D341Med (cell line): ENCODE measurements at regions not wholly inside any gene's neighbourhood (a gene's known extent, or its start where the extent isn't known, plus 50 kb on each side); places are given as distances from the start of the nearest gene placed in this dataset.
"Not testable (repeated sequence)": the region's sequence is repeated elsewhere in the genome, so short reads cannot be mapped to it uniquely, and the experiment has no call there.

Experiments used
- DNase-seq: peaks from one replicate; pipeline ENCODE4 v3.0.0; 2012; ENCODE audit warnings: low spot score

GRCh38 chr12:5310151-5310550 lies 121.8 kb upstream of the NTF3 start:
- DNase-seq, result no peak

- no peak for DNase-seq
These were observed 114.4 kb upstream of the NTF3 start for GRCh38 chr12:5317556-5317955.

DNA sequence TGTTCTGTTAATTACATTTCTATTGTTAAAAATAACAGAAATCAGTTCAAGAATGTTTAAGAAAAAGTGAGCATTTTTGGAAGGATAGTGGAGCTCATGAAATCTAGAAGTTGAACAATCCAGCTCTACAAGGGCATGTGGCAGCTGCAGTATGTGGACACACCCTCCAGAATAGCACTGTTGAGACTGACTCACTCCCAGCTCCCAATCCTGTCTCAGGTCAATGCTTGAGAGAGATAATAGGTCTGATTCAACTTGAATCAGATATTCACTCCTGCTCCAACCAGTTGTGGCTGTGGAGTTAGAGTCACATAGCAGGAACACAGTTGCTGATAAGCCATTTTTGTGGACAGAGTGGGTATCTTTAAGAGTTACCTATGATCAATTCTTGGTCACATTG lies 113.0 kb upstream of the NTF3 start:
- DNase-seq, result no peak

DNA sequence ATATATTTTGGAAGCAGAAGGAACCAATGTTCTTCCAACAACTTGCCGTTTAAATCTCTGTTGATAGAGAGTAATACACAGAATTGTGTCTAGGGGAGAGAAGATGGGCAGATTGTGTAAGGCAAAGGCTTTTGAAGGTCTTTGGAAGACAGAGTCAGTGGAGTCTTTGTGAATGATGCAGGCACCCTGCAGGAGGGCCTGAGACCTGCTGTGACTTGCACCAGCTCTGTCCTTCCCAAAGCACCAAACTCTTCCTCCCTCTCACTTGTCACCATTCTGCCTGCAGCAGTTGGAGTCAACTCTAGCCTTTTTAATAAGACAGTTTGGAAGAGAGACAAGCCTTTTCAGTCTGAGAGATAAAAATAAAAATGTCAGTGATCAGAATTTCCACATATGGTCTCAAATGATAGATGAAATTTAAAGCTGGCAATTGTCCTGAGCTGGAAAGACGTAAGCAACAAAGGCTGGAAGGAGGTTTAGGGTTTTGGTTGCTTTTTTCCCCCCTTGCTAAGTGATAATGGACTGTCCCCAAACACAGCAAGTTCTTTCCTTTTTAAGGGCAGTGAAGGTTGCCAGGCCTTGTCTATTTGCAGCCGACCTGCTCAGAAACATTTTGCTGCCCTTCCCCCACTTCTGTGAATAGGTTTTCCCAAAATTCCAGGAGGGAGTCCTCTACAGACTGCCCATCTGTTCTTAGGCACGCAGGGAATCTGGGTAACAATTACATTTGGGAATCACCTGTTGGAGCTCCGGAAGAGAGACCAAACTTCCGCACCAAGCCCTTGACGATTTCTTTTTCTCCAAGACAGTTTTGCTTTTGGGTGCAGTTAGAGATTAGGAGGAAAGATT lies 103.0 kb upstream of the NTF3 start:
- DNase-seq, result no peak

DNA sequence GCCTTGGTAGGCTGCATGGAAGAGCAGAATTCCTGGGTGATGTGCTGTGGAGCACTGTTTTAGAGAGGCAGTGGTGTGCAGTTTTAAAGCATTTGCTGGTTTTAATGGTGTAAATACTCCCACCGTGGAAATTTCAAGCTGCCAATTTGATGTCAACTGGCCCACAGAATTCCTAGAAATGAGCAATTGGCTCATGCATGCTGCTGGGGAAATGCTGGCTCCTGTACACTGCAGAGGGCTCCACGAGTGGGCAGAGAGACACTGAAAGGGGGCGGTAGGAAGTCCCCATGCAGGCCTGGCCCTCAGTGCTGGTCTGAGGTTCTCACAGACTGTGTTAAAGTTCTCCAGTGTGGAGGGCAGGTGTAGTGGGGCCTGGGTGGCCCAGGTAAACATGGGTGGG lies 99.4 kb upstream of the NTF3 start:
- no peak for DNase-seq

GRCh38 chr12:5333096-5333495 lies 98.8 kb upstream of the NTF3 start:
- DNase-seq, result no peak

DNA sequence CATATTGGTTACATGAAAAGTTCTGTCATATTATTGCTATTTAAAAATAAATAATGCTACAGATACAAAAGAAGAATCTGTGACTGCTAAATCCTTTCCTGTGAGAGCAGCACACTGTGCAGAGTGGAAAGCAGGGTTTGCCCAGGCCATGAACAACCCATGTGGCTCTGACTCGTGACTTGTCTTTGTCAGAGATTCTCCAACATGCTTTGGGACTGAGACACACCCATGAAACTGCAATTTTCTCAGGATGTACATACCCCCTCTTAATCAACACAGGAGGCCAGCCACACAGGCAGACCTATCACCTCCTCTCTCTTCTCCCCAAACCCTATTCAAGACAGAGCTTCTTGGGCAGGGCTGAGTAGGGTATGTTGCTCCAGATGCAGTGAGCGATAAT lies 96.8 kb upstream of the NTF3 start:
- no peak for DNase-seq

DNA sequence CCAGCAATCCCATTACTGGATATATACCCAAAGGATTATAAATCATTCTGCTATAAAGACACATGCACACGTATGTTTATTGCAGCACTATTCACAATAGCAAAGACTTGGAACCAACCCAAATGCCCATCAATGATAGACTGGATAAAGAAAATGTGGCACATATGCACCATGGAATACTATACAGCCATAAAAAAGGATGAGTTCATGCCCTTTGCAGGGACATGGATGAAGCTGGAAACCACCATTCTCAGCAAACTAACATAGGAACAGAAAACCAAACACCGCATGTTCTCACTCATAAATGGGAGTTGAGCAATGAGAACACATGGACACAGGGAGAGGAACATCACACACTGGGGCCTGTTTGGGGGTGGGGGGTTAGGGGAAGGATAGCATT lies 90.8 kb upstream of the NTF3 start:
- not testable (repeated sequence) for DNase-seq

GRCh38 chr12:5343711-5344110 lies 88.2 kb upstream of the NTF3 start:
- no peak for DNase-seq

GRCh38 chr12:5344131-5344530 lies 87.8 kb upstream of the NTF3 start:
- DNase-seq, result no peak

- DNase-seq, result no peak
These were observed 86.4 kb upstream of the NTF3 start for GRCh38 chr12:5345534-5345933.

DNA sequence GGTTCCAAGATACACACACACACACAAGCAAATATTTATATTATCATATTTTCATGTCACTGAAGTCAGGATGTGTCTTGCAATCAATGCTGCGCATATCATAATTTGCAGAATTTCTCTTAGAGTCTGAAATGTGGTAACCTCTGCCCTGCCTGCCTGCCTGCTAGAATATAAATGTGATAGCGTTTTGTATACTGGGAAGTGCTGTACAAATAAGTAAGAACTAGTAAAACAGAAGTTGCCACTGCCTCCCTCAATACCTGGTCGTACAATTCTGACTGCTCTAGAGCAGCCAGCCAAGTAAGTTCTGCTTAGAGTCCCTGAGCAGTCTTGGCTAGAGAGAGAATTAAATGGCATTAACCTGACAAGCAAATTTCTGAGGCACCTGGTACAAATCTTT lies 83.9 kb upstream of the NTF3 start:
- DNase-seq, result no peak

DNA sequence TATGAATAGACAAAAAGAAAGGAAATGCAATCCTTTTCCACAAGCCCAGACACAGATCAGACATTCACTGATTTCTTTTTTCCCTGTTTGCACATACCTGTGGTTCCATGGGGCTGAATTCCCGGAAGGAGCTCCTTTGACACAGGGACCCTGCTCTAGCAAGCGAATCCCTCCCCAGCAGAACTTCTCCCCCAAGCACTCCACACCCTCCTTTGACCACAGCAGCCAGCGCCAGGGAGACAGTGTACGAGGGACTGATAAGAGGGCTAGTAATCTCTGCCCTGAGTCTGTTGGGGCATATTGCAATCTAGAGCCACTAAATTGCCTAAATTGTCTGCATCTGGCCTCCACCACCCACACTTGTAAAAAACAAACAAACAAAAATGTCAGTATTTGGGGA lies 83.4 kb upstream of the NTF3 start:
- no peak for DNase-seq

- DNase-seq, result no peak
These were observed 67.7 kb upstream of the NTF3 start for GRCh38 chr12:5364036-5364770.

GRCh38 chr12:5369298-5369697 lies 62.6 kb upstream of the NTF3 start:
- DNase-seq, result no peak

DNA sequence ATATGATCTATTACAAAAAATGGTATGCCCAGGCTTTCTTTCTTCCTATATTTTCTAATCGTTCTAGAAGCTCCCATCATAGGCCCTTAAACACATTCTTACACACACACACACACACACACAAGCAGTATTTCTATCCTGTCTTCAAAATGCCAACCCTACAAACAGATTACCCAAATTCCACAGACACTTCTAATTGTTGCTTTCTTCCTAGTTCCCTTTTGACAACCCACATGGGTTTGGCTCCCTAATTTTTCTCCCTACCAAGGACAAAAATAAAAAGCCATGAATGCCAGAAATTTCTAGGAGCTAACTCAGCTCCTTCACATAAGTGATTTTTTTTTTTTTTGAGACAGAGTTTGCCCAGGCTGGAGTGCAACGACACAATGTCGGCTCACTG lies 60.3 kb upstream of the NTF3 start:
- no peak for DNase-seq

DNA sequence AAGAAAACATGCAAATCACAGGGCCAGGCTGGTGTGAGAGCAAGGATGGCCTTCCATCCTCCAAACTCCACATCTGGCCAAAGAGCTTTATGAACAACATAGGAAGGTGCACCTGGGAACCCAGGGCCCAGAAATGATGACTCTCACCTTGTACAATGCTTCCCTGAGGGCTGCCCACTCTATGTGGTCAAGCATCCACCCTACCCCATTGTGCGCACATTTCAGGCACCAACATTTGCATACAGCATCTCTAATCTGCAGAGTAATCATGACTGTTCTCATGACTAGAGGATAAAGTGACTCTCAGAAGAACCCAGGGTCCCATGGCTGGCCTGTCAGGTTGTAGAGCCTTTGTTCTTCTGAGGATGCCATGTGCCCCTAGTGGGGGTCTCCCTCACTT lies 57.2 kb upstream of the NTF3 start:
- no peak for DNase-seq

DNA sequence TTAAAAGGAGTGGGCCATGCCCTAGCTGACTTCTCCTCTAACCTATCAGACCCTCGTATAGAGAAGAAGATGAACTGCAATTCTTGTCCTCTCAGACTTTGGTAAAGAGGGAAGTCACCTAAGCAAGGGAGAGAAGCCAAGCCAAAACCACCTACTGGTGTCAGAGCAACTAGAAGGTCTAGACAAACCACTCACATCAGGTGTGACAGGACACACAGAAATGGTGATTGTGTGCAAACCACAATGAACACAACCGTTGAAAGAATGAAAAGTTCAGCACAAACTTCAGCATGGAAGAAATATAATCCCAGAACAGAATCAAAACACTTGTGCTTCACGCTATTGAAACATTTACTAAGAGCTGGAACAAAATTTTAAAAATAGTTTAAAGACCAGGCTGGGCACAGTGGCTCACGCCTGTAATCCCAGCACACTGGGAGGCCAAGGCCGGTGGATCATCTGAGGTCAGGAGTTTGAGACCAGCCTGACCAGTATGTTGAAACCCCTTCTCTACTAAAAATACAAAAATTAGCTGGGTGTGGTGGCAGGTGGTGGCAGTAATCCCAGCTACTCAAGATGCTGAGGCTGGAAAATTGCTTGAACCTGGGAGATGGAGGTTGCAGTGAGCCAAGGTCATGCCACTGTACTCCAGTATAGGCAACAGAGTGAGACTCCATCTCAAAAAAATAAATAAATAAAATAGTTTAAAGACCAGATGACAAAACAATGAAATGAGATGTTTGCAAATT lies 56.2 kb upstream of the NTF3 start:
- no peak for DNase-seq

GRCh38 chr12:5376591-5377207 lies 55.2 kb upstream of the NTF3 start:
- no peak for DNase-seq

- no peak for DNase-seq
These were observed 53.8 kb upstream of the NTF3 start for GRCh38 chr12:5377997-5378592.

DNA sequence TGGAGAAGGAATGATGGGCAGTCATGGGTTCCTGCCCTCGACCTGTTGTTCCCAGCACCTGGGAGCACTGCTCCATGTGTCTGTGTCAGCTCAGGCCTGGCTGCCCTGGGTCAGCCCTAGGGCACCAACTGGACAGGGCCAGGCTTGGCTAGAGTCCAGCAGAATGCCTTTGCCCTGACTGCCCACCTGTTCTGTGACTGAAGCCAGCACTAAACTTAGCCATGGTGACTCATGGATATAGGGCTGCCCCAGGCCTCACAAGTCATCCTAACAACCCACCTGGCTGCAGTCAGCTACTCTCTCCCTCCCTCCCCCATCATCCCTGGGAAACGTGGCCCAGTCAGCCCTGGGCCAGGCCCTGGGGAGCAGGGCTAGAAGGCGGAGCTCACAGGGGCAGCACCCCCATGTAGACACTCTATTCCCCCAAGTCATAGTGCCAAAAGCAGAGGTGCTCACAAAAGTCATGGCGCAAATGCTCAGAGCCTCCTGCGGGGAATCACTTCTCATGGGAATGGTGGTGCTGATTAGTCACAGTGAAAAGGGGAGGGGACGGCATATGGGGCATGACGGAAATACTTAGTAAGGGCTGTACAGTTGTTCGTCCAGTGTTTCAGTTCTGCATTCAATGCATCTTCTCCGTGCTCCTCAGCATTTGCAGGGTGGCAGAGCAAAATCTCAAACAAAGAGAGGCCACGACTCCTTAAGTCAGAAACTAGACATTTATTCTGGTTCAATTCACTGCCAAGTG lies 52.0 kb upstream of the NTF3 start:
- DNase-seq, result no peak
